GM19372 (cell line): ENCODE measurements at regions not wholly inside any gene's neighbourhood (a gene's known extent, or its start where the extent isn't known, plus 50 kb on each side); places are given as distances from the start of the nearest gene placed in this dataset.
A peak's percentile ranks its signal among the peaks of the same experiment; 100 is the strongest.
"Not testable (repeated sequence)": the region's sequence is repeated elsewhere in the genome, so short reads cannot be mapped to it uniquely, and the experiment has no call there.

ENCODE experiments used
- ATAC-seq: cut with Tn5 transposase; IDR thresholded peaks from one replicate; pipeline ENCODE4 v1.9.1; 2021; ENCODE audit warnings: mild to moderate bottlenecking, low read depth, moderate library complexity; ENCODE audit not compliant: unreplicated experiment

GRCh38 chr10:80855348-80855971 lies 317.8 kb downstream of the SH2D4B start:
- no peak for ATAC-seq

GRCh38 chr10:80856186-80856585 lies 318.5 kb downstream of the SH2D4B start:
- ATAC-seq, result no peak

DNA sequence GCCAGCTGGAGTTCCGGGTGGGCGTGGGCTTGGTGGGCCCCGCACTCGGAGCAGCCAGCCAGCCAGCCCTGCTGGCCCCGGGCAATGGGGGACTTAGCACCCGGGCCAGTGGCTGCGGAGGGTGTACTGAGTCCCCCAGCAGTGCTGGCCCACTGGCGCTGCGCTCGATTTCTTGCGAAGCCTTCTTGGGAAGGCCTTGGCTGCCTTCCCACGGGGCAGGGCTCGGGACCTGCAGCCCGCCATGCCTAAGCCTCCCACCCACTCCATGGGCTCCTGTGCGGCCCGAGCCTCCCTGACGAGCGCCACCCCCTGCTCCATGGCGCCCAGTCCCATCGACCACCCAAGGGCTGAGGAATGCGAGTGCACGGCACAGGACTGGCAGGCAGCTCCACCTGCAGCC lies 321.6 kb downstream of the SH2D4B start:
- not testable (repeated sequence) for ATAC-seq

DNA sequence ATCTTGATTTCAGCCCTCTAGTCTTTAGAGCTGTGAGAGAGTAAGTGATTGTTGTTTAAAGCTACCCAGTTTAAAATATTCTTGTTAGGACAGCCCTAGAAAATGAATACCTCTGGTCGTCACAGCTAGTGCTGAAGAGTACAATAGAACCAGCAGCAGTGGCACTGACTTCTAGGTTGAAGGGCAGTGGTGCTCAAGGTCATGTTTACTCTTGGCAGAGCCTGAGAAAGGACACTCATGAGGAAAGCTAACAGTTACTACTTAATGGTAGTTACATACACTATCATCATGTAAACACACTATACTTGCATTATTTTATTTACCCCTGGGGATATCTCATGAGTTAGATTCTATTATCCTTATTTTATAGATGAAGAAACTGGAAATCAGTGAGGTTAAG lies 323.0 kb downstream of the SH2D4B start:
- no peak for ATAC-seq

DNA sequence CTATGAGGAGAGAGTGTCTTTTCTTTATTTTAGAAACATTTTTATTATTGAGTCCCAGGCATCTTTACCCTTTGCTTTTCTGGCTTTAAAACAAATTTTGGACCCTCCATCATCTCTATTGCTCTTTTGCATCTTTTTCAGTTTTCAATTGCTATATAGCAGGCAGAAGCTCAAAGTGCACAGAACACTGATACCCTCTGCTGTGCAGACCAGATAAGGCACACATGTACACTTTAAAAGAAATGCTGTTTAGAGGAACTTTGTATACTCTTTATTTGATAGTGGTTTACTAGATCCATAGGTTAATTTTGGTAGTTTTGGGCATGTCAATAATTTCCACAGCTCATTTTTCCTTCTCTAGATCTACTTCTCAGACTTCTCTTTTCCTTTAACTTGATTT lies 324.2 kb downstream of the SH2D4B start:
- ATAC-seq, result no peak

DNA sequence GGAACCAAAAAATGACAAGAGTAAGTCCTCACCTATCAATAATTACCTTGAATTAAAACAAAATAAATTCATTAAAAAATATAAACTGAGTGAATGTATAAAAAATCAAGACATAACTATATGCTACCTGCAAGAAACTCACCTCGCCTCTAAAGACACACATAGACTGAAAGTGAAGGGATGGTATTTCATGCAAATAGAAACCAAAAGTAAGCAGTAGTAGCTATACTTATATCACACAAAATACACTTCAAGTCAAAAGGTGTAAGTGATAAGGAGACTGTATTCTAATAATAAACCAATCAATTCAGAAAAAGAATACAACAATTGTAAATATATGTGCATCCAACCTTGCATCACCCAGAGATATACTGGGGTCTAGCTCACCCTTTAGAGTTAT lies 332.6 kb downstream of the SH2D4B start:
- peak; percentile 76 for ATAC-seq

GRCh38 chr10:80871083-80871482 lies 333.4 kb downstream of the SH2D4B start:
- no peak for ATAC-seq

GRCh38 chr10:80878330-80878729 lies 340.6 kb downstream of the SH2D4B start:
- ATAC-seq, result no peak

DNA sequence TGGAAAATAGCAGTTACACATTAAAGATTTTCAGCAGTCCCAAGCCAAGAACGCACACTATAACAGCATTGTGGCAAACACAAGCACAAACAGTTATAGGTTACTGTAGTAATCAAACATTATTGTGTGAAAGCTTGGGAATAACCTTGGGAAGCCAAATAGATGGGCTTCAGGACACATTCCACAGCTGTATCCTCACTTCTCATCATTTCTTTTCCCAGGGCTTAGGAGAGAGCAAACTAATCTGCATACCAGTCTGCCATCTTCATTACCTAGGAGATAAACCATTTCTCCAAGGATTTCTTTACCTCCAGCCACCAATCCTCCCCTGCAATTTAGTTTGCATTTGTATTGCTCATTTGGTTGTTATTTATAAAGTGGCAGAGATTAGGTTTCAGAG lies 352.4 kb downstream of the SH2D4B start:
- no peak for ATAC-seq

- no peak for ATAC-seq
Observed at GRCh38 chr10:80893256-80893655, 355.6 kb downstream of the SH2D4B start.

GRCh38 chr10:80894311-80894791 lies 356.6 kb downstream of the SH2D4B start:
- ATAC-seq, result no peak

DNA sequence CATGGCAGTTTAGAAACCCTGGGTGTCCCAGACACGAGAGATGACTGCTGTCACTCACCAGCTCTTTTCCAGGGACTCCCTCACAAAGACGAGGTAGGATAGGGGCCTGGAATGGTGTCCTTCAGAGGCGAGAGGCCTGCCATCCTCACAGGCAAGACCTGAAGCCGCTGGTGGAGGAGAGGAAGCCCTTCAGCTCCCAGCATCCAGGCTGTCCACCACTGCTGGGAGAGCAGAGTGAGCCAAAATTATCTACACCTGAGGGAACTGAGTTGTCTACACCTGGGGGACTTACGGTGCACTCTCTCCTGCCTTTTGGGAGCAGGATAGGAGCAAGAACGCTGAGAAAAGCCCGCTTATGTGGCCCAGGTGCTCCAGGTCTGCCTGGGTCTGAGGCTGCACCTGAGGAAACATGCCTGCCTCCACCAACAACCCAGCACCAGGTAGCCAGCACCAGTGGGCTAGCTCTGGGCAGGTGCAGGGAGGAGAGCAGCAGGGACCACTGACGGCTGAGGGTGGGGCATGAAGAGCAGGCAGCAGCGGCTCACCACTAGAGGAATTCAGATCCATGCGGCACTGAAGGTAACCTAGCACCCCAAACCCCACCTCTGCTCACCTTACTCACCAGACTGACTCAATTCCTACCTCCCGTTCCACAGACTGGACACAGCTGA lies 357.2 kb downstream of the SH2D4B start:
- ATAC-seq, result no peak

DNA sequence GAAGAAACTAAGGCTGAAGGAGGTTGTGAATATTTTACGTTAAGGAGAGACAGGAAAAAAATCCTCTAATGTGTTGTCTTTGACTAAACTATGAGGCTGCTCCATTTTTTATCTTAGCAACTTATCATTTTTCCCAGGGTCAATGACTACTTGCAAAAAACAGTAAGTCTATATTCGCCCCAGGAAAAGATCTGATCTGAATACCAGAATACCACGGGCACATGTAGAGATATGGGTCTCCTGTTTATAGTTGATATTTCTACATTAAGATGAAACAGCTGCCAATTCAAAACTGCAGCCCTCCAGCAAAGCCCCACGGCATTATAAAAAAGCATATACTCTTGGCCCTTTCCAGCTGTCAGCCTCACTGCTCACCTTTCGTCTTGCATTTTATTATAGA lies 358.4 kb downstream of the SH2D4B start:
- no peak for ATAC-seq

- ATAC-seq, result no peak
Observed at GRCh38 chr10:80896959-80897358, 359.3 kb downstream of the SH2D4B start.

- ATAC-seq, result no peak
Observed at GRCh38 chr10:80900661-80901060, 363.0 kb downstream of the SH2D4B start.

DNA sequence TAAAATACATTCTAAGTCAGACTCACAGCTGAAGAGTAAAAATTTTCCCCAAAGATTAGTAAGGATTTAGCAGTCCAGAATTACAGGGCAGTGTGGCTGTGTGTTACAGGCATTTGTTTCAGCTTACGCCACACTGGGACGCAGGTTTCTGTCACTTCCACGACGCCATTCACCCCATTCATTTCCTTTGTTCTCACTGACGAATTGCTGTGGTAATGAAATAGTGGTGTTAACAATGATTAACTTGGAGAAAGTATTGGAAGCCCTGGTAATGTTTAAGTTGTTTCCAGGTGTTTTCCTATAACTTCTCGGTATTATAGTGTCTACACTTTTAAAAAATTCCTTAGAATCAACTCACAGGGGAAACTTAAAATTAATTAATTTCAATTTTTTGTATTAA lies 370.9 kb downstream of the SH2D4B start:
- no peak for ATAC-seq

GRCh38 chr10:80909254-80909653 lies 371.6 kb downstream of the SH2D4B start:
- ATAC-seq, result no peak

DNA sequence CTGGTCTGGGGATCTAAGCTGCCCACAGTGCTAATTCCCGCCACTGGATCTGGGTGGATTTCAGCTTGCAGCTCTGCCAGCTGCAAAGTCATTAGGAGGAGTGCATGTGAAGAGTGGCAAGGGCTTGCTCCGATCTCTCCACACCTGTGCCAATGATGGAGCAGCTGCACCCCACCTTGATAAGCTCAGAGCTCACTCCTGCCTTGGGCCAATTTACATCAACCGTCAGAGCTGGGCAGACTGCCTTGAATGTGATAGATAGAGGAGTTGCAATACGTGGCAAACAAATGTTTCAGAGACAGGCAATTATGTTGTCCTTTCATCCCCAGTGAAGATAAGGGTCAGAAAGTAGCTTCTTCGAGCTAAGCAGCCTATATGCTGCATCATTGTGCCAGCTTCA lies 379.9 kb downstream of the SH2D4B start:
- no peak for ATAC-seq

GRCh38 chr10:80921032-80921431 lies 383.3 kb downstream of the SH2D4B start:
- no peak for ATAC-seq

DNA sequence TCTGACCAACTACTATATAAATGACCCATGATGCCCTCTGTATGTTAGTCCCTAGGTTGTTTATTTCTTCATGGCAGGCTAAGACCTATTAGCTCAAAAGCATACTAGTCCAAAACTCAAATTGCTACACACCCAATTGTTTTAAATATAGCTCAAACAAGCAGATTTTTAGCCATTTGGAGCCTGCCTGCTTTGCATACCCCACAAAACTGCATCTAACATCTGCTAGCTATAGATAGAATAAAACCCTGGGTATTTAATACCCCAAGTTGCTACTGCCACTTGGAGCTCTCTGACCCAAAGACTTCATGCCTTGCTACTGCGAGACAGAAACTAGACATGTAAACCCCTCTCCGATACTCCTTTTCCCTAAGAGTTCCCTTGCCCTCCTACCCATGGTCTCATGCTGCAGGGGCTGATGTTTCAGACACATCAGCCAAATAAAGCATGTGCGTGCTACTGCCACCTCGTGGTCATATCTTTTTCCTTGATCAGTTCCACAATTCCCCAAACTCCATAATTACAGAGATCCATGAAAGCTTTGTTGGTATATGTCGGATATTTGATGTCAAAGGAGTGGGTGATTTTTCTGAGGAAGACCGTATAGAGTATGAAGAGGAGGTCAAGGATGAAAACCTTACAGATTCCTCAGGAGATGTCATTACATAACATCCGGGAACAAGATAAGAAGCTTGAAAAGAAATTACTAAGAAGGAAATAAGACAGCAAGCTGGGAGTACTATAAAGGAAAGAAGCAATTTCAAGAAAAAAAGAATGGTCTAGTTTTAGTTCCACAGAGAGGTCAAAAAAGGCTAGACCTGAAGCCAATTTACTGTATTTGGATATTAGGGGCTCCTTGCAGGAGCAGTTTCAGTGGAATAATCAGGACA lies 386.6 kb downstream of the SH2D4B start:
- ATAC-seq, result no peak

DNA sequence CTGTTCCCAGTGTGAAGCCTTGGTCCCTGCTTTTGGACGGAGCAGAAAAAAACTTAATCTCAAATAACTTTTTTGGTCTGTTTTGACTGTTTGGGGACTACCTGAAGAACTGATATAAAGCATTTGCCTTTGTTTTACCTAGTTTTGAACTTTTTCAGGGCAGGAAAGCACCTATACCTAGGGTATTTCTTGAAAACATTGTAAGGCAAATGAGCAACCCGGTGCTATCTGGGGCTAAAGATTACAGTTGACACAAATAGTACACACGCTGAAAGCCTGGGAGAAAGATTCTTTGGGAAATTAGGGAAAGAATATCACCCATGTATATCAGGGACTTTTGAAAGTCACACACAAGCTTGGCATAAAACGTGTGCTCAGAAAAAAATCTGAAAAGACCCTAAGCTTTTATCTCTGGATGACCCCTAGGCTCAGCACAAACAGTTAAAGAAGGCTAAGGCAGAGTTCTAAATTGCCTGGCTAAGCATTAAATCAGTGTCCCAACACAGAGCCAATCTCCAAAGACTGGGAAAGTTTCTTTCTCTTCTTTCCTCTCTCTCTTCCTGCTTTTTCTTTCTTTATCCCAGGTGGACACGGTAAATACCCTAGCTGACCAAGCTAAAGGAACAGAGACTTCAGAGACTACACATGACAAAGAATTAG lies 389.8 kb downstream of the SH2D4B start:
- no peak for ATAC-seq
